Spleen (tissue), 11 donors: ENCODE measurements at regions not wholly inside any gene's neighbourhood (a gene's known extent, or its start where the extent isn't known, plus 50 kb on each side); places are given as distances from the start of the nearest gene placed in this dataset.

Experiments used
- DNase-seq: peaks from one replicate; pipeline ENCODE4 v3.0.0-alpha.2; 2020
- H3K27ac ChIP-seq, 8 donors: fragments of 200-600 bp; sonication (generic) in 7 of 8; 1 replicate in 4 of 8; 2 replicates in 4 of 8; pipeline versions ENCODE4 v1.5.0 to v1.8.0; 2016 to 2021; ENCODE audit warnings: inconsistent platforms in 4 of 8, mild to moderate bottlenecking in 4 of 8, moderate library complexity in 1 of 8
- H3K27me3 ChIP-seq, 7 donors: fragments of 200-600 bp; sonication (generic) in 6 of 7; replicated peaks in 1 of 7; 1 replicate in 4 of 7; 2 replicates in 3 of 7; pipeline versions ENCODE4 v1.5.0 to v1.8.0; 2016 to 2021; ENCODE audit warnings: inconsistent platforms in 3 of 7, mild to moderate bottlenecking in 1 of 7
- H3K36me3 ChIP-seq, 6 donors: fragments of 200-600 bp; sonication (generic) in 5 of 6; 1 replicate in 4 of 6; 2 replicates in 2 of 6; pipeline versions ENCODE4 v1.5.0 to v1.8.0; 2016 to 2021; ENCODE audit warnings: inconsistent platforms in 2 of 6
- H3K4me1 ChIP-seq, 6 donors: fragments of 200-600 bp; sonication (generic) in 5 of 6; 1 replicate in 3 of 6; 2 replicates in 3 of 6; pipeline versions ENCODE4 v1.5.0 to v1.8.0; 2016 to 2021; ENCODE audit warnings: inconsistent platforms in 3 of 6
- H3K4me3 ChIP-seq, 8 donors: fragments of 200-600 bp; sonication (generic) in 7 of 8; 1 replicate in 4 of 8; 2 replicates in 4 of 8; pipeline versions ENCODE4 v1.5.0 to v1.8.0; 2016 to 2021; ENCODE audit warnings: inconsistent platforms in 4 of 8, mild to moderate bottlenecking in 4 of 8, moderate library complexity in 2 of 8
- H3K9me3 ChIP-seq, 8 donors: fragments of 200-600 bp; sonication (generic) in 7 of 8; 1 replicate in 4 of 8; 2 replicates in 4 of 8; pipeline versions ENCODE4 v1.5.0 to v1.8.0; 2016 to 2021; ENCODE audit warnings: inconsistent platforms in 4 of 8
- CTCF ChIP-seq, 11 experiments: fragments of 200-600 bp in 7 of 11; fragments of 450-650 bp in 4 of 11; sonication (generic) in 4 of 11; IDR thresholded peaks in 8 of 11; conservative IDR thresholded peaks in 3 of 11; 1 replicate in 7 of 11; 2 replicates in 4 of 11; pipeline versions ENCODE4 v1.4.0 to v1.8.0; 2016 to 2021; ENCODE audit warnings: antibody characterized with exemption in 11 of 11, inconsistent platforms in 4 of 11, mild to moderate bottlenecking in 1 of 11
- POLR2A ChIP-seq, 3 donors: fragments of 450-650 bp; IDR thresholded peaks; one replicate each; pipeline ENCODE4 v1.5.1; 2017; ENCODE audit warnings: antibody characterized with exemption in 3 of 3, mild to moderate bottlenecking in 1 of 3
- POLR2AphosphoS5 ChIP-seq, 3 donors: sonication (generic); formaldehyde crosslinking; IDR thresholded peaks; one replicate each; pipeline ENCODE4 v1.5.1; 2017; ENCODE audit warnings: antibody characterized with exemption in 3 of 3
- WGBS, 5 donors: extraction: QIAGEN DNeasy Blood & Tissue Kit in 3 of 5; methylation state at CpG; one replicate each; pipeline versions ENCODE4 v1.1.5 to v1.1.7; 2013 to 2018; 5-methylcytosine and 5-hydroxymethylcytosine counted together
- intact Hi-C: fragments of 100-400 bp; cut with DNase I; formaldehyde crosslinking; loops from one replicate; pipeline ENCODE4 v1.15.0; 2023; ENCODE audit warnings: low total_unique reads
- donor health status: healthy with polysubstance abuse.
- donor health status: DM: no; HTN: no; CAD: no; lungs with moderate emphysema.
- donor health status: DM: no; HTN: no; CAD: no.
- donor health status: Bipolar disorder and iron deficiency.
- donor health status: healthy.
- donor health status: DM: no; HTN: no; CAD: no.
- donor health status: DM: yes; HTN: yes; CAD: no.

GRCh38 chr4:31442236-31442635 lies 722.1 kb downstream of the PCDH7 start:
- no peak overlapping the region for H3K4me3 ChIP-seq
- H3K36me3 ChIP-seq: no peaks in the 10 kb centered on the region
- TF ChIP-seq CTCF (IDR thresholded peaks at IDR 0.05 in 8 of 11, conservative IDR thresholded peaks at IDR 0.05 in 3 of 11) (no peak), POLR2AphosphoS5 (IDR thresholded peaks at IDR 0.05) (no peak), POLR2A (IDR thresholded peaks at IDR 0.05) (no peak)
- no peak for DNase-seq
- no peaks in the 10 kb centered on the region for H3K4me1 ChIP-seq
- 82 to 90% (median 86%) methylated on average over 11 of the region's 11 CpGs for WGBS, 5 donors
- intact Hi-C loops: no loop called here
- H3K27me3 ChIP-seq: no peaks in the 10 kb centered on the region
- H3K27ac ChIP-seq: no peak overlapping the region
- no peaks in the 10 kb centered on the region for H3K9me3 ChIP-seq

GRCh38 chr4:31445526-31445925 lies 725.4 kb downstream of the PCDH7 start:
- no peak for DNase-seq
- Histone ChIP-seq H3K9me3 (no peaks in the 10 kb centered on the region), H3K4me3 (no peak overlapping the region), H3K4me1 (no peaks in the 10 kb centered on the region), H3K36me3 (no peaks in the 10 kb centered on the region), H3K27ac (no peak overlapping the region), H3K27me3 (no peaks in the 10 kb centered on the region)
- TF ChIP-seq POLR2AphosphoS5 (IDR thresholded peaks at IDR 0.05): no peak
- TF ChIP-seq CTCF (IDR thresholded peaks at IDR 0.05 in 8 of 11, conservative IDR thresholded peaks at IDR 0.05 in 3 of 11): no peak
- TF ChIP-seq POLR2A (IDR thresholded peaks at IDR 0.05): no peak
- 90 to 96% (median 92%) methylated on average over 3 of the region's 3 CpGs for WGBS, 5 donors
- intact Hi-C loops: no loop called here

- no peak for TF ChIP-seq CTCF (IDR thresholded peaks at IDR 0.05 in 8 of 11, conservative IDR thresholded peaks at IDR 0.05 in 3 of 11)
- no peak for TF ChIP-seq POLR2AphosphoS5 (IDR thresholded peaks at IDR 0.05)
- TF ChIP-seq POLR2A (IDR thresholded peaks at IDR 0.05): no peak
- no peaks in the 10 kb centered on the region for H3K36me3 ChIP-seq
- no peak for DNase-seq
- peaks cover 0 to 5% (median 0%) of the 10 kb centered on the region in 8 donors for H3K9me3 ChIP-seq
- no peak overlapping the region for H3K27ac ChIP-seq
- no peak overlapping the region for H3K4me3 ChIP-seq
- no peaks in the 10 kb centered on the region for H3K27me3 ChIP-seq
- intact Hi-C loops: no loop called here
- H3K4me1 ChIP-seq: no peaks in the 10 kb centered on the region
Measured at GRCh38 chr4:31455612-31456011, 735.4 kb downstream of the PCDH7 start.

- peaks cover 0 to 26% (median 8%) of the 10 kb centered on the region in 8 donors for H3K9me3 ChIP-seq
- no peaks in the 10 kb centered on the region for H3K4me1 ChIP-seq
- DNase-seq: no peak
- no peak overlapping the region for H3K4me3 ChIP-seq
- intact Hi-C loops: no loop called here
- H3K27ac ChIP-seq: no peak overlapping the region
- no peaks in the 10 kb centered on the region for H3K36me3 ChIP-seq
- H3K27me3 ChIP-seq: no peaks in the 10 kb centered on the region
- WGBS, 5 donors: 84 to 93% (median 88%) methylated on average over 4 of the region's 4 CpGs
- TF ChIP-seq POLR2A (IDR thresholded peaks at IDR 0.05) (no peak), CTCF (IDR thresholded peaks at IDR 0.05 in 8 of 11, conservative IDR thresholded peaks at IDR 0.05 in 3 of 11) (no peak), POLR2AphosphoS5 (IDR thresholded peaks at IDR 0.05) (no peak)
Measured at GRCh38 chr4:31458813-31459212, 738.6 kb downstream of the PCDH7 start.
